IPS-NIHi7 (cell line): ENCODE measurements at regions not wholly inside any gene's neighbourhood (a gene's known extent, or its start where the extent isn't known, plus 50 kb on each side); places are given as distances from the start of the nearest gene placed in this dataset.
"Not testable (repeated sequence)": the region's sequence is repeated elsewhere in the genome, so short reads cannot be mapped to it uniquely, and the experiment has no call there.

ENCODE experiments used
- DNase-seq: peaks from one replicate; pipeline ENCODE4 v3.0.0; 2012; ENCODE audit warnings: mixed read lengths; ENCODE audit errors: extremely low spot score

DNA sequence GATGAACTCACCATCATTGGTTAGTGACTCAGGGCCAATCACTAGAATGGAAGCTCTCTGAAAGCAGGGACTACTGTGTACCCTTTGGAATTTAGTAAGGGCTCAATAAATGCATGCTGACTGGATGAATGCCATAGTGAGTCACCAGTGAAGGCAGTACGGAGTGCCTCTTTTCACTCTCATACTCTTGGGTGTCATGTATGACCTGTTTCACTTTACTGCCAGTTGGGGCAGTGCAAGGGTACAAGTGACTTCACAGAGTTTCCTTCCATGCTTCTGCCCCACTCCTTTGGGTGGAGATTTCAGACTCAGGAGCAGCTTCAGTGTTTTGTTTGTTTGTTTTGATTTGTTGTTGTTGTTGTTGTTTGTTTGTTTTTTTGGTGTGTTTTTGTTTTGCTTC is 57.7 kb downstream of the SOX3 start:
- peak; percentile 18 for DNase-seq

DNA sequence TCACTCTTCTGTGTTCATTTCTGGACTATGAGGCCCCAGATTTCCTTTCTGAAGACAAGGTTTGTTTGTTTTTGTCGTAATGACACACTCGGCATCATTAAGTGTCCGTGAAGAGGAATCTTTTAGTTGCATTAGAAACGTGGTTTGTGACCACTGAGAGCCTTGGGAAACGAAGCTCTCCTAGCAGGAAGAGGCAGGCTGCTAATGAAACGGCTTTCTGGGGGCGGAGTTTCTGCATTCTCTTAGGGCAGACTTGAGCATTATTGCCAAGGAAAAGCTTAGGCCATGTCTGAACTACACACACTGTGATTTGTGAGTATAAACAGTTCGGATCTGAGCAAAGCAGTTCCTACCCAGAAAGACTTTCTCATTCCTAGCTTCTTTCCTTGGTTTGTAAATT is 64.0 kb downstream of the SOX3 start:
- DNase-seq: peak; percentile 35

DNA sequence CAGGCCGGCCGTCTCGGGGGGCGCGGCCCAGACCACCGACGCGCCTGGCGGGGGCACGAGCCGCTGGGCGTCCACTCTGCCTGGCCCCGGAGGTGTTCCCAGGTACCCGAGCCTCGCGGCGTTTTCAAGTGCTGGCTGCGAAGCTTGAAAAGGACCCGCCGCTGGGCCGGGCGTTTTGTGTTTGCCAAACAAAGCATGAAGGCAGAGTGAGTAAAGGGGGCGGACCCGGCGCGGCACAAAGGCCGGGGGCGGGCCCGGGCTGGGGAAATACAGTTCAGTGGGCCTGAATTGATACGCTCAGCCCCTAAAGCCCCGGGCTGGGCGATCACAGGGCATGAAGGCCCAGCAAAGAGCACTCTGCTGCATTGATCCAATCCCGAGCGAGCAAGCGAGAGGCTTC is 65.4 kb downstream of the SOX3 start:
- peak; percentile 82 for DNase-seq

DNA sequence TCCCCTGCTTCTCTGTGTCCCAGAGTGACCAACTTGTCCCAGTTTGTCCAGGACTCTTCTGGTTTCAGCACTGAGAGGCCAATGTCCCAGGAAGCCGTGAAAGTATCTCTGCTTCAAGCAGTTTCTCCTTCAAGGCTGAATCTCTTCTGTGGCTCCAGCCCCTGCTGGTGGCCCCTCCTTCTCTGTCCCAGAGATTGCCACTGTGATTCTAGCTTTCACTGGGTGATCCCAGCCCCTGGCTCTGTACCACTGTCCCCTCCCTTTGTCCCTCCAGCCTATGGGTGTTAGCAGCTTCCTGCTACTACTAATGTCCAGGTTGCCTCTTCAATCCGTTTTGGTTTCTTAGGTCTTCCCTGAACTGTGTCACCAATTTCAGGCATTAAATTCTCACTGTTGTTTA is 70.5 kb downstream of the SOX3 start:
- peak; percentile 21 for DNase-seq

DNA sequence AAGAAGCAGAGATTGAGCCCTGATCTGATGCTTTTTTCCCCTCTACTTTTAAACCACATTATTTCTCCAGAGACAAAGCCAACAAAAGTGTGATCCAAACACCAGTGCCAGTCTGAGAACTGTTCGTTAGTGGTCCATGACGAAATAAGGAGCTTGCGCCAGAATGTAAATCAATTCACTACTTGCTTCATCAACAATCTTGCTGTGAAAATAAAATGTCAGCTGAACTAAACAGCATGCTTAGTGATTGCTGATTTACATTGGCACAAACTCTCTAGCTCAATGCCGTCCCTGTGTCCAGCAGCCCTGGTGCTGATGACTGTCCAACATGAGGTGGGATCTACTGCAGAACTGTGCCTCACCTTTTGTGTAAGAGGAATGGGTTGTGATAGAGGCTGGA is 71.3 kb downstream of the SOX3 start:
- DNase-seq: no peak

DNA sequence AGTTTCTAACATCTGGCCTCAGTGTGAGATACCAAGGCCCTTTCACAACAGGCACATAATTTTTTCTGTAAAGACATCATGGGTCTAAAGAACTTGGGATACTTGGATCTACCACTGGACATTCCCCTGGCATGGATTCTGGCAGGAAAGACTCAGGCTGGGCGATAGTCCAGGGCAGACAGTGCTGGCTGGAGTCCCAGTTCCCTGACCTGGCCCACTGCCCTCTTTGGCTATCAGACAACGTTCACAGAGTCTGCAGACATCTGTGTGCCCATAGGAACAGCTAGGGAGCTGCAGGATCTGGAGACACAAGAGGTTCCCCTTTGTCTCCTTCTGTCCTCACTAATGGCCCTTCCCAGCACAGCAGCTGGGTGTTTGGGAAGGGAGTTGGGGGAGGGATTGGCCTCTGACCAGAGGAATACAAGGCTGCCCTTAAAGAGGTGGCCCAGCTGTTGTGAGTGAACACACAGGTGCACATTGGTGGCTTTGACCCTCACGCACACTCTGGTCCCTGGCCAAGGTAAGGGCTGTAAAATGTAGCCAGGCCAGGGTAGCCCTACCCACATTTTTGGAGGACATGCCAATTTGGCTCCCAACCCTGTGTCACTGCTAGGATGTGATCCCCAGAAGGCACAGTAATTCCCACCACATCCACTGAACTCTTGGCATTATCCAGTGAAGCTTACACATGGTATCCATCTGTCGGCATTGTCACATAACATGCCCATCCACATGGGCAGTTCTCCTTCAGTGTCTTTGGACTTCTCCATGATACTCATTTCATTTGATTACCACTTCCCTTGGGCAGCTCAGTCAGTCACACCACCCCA is 72.3 kb downstream of the SOX3 start:
- DNase-seq: no peak

DNA sequence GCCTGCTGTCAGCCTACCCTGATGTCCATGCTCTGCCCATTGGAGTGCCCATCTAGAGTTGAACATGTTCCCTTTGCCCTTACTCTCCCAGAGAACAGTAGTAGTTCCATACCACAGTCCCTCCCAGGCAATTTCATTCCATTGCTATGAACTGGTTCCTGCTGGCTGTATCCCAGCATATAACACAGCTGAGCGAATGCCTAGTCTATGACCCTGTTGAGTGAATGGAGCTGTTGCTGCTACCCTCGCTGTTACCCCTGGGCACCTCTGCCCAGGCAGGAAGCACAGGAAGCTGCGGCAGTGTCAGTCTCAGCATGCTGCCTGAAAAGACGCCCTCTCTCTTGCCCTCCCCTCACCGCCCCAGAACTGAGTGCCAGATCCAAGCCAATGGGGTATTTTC is 73.3 kb downstream of the SOX3 start:
- no peak for DNase-seq

DNA sequence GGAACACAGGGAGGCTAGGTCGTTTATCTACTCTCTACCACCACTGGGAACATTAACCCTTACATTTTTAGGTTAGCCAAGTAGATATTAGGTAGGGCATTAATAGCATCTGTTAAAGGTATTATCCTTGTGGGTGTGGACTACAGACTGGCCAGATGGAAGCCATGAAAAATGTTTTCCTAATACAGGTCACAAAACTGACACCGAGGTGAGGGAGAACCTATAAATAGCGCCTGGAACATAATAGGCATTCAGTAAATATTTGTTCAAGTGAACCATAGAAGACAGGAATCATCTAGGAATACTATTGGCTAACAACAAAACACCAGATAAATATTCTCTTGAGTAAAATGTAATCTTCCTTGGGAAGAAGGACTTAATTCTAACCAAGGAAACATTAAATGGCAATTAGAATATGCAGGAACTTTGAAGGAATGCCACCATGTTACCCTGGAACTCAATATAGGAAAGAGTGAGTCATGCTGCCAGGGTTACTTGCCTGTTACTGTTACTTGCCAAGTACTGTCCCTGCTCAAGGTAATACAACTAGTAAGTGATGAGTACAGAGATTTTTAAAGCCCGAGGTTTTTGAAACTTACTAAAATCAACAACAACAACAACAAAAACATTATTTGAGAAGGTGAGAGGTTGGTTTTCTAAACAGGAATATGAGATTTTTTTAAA is 79.0 kb downstream of the SOX3 start:
- DNase-seq: no peak

DNA sequence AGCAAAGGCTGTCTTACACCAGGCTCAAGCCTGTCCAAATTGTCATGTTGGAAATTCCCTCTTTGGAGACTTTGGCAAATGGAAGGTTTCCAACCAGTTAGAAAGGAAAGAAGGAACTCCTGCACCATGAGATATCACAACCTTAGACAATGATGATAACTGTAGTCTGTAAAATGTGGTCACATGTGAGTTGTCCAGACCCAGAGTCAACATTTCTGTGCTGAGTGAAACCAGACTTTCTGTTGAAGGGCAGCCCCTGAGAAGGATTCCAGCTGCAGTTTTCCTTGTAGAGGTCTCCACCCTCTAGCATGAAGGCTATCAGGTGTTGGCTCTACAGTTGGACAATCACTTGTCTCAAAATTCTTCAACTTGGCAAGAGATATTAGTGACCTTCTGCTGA is 82.4 kb downstream of the SOX3 start:
- no peak for DNase-seq

DNA sequence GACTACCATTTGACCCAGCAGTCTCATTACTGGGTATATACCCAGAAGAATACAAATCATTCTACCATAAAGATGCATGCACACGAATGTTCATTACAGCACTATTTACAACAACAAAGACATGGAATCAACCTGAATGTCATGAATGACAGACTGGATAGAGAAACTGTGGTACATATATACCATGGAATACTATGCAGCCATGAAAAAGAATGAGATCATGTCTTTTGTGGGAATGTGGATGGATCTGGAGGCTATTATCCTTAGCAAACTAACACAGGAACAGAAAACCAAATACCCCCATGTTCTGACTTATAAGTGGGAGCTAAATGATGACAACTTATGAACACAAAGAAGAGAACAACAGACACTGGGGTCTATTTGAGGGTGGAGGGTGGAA is 102.7 kb downstream of the SOX3 start:
- DNase-seq: not testable (repeated sequence)

DNA sequence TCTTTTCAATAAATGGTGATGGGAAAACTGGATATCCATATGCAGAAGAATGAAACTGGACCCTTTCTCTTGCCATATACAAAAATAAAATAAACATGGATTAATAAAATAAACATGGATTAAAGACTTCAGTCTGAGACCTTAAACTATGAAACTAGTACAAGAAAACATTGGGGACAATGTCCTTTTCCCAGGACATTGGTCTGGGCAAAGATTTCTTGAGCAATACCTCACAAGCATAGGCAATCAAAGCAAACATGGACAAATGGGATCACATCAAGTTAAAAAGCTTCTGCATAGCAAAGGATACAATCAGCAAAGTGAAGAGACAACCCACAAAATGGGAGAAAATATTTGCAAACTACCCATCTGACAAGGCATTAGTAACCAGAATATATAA is 108.5 kb downstream of the SOX3 start:
- DNase-seq: not testable (repeated sequence)

DNA sequence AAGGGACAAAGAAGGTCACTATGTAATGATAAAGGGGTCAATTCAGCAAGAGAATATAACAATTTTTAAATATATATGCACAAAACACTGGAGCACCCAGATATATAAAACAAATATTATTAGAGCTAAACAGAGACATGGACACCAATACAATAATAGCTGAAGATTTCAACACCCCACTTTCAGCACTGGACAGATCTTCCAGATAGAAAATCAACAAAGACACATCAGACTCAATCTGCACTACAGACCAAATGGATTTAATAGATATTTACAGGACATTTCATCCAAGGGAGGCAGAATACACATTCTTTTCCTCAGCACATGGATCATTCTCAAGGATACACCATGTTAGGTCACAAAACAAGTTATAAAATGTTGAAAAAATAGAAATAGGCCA is 111.4 kb downstream of the SOX3 start:
- no peak for DNase-seq

DNA sequence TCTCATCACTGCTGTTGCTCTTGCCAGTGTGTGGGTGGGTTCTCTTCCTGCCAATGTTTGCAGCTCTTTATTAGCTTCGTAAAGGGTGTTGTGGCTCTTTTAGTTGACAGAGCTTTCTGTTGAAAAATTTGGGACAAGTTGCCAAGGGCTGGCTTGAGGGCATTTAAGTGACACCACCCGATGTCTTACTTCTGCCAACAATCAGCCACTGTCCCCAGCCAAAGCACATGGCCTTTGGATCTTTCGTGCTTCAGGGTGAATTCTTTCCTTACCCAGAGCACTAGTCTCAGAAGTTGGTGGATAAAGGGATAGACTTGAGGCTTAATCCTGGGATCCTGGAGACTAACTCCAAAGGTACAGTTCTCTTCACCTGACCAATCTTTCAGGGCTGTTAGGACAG is 113.6 kb downstream of the SOX3 start:
- DNase-seq: no peak

DNA sequence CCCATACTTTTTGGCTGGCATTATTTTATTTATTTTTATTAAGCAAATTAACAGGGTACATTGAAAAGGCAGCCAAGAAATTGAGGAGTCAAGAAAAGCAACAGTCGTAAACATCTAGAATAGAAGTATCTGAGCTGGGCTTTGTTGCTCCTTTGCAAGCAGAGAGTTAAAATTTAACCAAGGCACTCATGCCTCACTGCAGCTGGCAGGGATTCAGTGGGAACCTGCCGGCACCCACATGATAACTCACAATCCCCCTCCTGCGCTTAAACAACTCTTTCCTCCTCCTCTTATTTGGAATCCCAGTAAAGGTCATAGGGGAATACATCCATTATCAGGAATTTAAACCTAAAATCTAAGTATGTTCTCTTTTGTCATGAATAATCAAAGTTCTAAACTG is 115.5 kb downstream of the SOX3 start:
- DNase-seq: no peak

DNA sequence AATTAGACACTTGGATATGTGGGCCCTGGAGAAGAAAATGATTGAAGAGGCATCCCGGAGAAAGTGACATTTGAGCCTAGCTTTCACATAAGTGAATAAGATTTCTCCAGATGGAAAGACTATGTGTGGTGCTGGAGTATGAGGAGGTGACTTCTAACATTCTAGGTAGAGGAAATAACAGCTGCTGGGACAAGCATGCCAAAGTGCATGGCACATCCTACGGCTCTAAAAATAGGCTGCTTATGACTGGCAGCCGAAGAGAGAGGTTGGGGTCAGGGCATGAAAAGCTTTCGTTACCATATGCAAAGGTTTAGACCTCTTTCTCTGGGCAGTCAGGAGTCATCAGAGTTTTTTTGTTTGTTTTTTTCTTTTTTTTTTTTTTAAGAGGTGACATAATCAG is 142.0 kb downstream of the SOX3 start:
- DNase-seq: no peak

DNA sequence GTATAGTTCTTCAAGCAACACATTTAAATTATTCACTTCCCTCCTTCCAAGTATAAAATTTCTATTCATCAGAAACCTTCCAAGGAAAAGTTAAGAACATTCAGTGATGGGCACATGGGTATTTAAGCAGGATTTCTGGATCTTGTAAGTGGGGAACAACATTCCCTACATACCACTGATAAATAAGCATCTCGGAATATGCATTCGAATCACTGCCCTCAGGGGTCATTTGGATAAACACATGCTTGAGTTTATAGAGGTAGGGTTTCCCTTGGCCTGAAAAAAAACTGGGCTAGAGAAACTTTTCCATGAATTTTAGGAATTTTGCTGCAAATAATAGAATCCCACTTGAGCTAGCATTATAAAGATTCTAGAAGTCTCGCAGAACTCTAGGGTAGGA is 143.9 kb downstream of the SOX3 start:
- DNase-seq: peak; percentile 27

DNA sequence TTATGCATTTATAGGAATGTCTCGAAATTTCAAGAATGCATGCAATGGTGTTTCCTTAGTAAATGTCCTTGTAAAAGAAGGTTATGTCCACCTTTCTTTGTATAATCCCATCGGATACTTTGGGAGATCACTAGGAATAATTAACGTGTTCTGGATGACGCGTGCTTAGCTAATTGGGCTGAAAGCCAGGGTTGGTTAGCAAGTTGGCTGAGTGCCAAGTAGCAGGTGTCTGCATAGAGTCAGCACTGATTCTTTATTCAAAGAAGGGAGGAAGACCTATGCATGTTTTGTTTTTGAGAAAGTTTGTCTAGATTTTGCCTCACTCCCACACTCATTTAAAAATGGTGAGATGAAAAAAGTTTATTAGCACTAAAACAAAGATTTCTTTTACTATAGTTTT is 144.6 kb downstream of the SOX3 start:
- no peak for DNase-seq

DNA sequence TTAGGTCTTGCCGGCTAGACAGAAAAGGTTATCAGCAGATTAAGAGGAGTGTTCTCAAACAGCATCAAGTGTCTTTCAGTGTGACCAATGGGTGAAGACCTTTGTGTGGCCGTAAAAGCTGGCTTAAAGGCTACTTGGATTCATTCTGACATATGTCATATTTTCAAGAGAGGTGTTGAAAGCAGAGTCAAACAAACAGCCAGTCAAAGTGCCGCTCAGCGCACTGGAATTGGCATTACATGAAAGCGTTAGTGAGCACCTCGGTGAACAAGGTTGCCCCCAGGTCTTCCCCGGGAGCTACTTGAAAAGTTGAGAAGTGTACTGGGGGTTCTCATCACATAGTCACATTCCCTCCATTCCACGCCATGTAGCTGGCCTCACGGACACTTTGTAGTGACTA is 148.9 kb downstream of the SOX3 start:
- no peak for DNase-seq

DNA sequence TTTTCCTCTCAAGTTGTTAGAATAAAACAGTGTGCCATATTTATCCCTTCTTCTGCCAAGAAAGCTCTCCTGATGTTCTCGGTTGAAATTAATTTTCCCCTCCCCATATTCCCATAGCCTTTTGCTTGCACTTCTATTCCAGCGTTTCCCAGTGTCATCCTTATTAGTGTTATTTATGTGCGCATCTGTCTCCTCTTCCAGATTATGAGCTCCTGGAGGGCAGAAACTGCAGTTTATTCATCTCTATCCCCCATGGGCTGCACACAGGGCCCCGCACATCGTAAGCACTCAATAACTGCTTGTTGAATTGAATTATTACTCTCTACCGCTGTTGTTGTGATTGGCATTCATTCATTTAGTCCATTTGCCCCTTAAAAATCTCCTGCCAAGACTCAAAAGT is 149.4 kb downstream of the SOX3 start:
- no peak for DNase-seq

DNA sequence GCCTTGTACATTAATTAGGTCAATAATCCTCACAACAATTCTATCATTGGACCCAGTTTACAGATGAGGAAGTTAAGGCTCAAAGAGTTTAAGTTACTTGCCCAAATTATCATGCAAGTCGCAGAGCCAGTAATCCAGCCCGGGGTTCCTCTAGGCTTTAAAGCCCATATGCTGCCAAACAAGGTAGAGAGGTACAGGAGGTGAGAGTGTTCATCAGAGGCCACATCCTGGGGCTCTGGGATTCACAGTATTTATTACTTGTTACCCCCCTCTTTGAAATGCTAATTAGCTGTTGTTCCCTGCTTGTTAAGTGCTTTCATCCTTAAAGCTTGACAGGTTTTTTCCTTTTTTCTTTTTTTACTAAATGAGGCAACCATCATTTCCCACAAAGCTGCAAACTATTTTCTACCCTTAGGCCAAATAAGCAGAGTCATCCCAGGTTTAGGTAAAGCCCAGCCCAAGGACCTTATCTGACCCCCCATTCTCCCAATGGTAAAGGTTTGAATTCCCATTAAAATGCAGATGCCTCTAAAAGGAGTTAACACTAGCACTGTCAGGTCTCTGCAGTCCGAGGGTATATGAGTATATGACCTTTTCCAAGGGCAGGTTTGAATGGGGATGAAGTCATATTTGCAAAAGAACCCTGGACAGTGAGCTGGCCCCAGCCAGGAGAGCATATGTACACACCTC is 150.3 kb downstream of the SOX3 start:
- DNase-seq: peak; percentile 62

DNA sequence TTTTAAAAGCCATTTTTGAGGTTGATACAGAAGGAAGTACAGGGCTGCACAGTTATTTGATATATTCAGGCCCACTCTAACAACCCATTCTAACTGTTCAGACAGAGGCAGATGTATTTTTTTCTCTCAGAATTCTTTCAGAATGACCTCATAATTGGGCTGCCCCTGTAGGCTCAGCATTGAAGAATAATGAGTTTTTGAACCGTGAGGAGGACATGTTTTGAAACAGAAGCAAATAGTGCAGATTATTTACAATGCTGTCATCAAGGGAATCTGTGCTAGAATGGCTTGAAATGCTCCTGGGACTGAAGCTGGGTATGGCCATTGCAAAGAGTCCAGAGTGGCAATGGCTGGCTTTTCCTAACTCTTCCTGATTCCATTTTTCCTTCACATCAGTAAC is 158.1 kb downstream of the SOX3 start:
- no peak for DNase-seq

DNA sequence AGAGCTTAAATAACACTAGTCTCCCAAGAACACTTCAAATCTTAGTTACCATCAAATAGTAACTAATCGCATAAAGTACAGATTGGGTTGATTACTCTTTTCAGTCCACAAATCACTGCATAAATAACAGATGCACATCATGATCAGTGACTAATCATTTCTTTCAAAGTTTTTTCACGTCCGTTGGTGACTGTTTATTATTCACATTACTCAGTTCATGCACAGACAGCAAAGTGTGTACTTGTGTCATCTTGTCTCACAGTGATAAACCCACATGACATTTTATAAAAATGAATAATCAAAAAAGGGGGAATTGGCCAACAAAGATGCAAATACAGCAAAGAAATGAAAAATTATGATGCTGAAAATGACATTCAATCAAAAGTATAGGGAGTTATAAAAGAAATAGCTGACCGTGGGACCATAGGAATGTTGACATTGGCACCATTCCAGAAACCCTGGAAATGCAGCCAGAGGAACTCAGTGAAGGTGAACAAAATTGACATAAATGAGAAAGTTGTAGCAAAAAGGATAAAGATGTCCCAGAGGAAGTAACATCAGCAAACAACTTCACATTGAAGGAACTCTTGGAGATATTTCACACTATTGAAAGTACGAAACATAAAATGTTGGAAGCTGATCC is 161.5 kb downstream of the SOX3 start:
- DNase-seq: no peak
